GM21825 (cell line): ENCODE measurements at regions not wholly inside any gene's neighbourhood (a gene's known extent, or its start where the extent isn't known, plus 50 kb on each side); places are given as distances from the start of the nearest gene placed in this dataset.

Experiments
- ATAC-seq: cut with Tn5 transposase; IDR thresholded peaks from one replicate; pipeline ENCODE4 v1.9.1; 2021; ENCODE audit warnings: mild to moderate bottlenecking, moderate library complexity; ENCODE audit not compliant: unreplicated experiment

GRCh38 chr2:14536976-14537375, 95.5 kb upstream of the LRATD1 start:
- no peak for ATAC-seq

- ATAC-seq: no peak
Measured at GRCh38 chr2:14540015-14540414, 92.5 kb upstream of the LRATD1 start.

- no peak for ATAC-seq
Measured at GRCh38 chr2:14543284-14543683, 89.2 kb upstream of the LRATD1 start.

GRCh38 chr2:14544247-14544646, 88.3 kb upstream of the LRATD1 start:
- ATAC-seq: no peak

DNA sequence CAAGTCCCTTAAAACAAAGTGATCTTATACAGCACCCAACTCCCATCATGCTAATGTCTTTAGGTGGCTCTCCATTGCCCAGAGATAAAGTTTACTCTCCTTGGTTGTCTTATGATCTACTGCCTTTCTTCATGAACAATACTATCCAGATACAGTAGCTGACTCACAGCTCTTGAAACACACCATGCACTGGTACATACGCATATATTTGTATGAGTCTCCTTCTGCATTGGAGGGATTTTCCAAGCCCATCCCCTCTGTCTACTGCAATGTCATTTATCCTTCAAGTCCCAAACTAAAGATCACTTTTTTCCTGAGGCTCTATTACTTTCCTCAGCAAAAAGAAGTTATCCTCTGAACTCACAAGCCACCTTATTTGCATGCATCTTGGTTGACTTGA, 84.7 kb upstream of the LRATD1 start:
- ATAC-seq: no peak

DNA sequence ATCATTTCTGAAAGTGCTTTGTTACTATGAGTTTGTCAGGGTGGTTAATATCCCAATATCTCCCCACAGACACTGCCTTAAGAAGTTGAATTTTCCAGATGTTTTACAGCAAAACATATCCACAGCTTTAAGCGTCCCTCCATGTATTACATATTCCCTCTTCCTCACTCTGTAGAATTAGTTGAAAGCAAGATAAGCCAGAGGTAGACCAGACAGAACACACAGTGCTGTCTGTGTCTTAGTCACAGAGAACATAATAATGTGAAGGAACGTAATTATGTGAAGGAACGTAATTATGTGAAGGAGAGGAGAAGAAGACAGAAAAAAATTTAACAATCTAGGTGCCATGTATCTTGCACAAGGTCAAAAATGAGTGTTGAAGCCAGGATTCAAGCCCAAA, 81.9 kb upstream of the LRATD1 start:
- ATAC-seq: no peak

DNA sequence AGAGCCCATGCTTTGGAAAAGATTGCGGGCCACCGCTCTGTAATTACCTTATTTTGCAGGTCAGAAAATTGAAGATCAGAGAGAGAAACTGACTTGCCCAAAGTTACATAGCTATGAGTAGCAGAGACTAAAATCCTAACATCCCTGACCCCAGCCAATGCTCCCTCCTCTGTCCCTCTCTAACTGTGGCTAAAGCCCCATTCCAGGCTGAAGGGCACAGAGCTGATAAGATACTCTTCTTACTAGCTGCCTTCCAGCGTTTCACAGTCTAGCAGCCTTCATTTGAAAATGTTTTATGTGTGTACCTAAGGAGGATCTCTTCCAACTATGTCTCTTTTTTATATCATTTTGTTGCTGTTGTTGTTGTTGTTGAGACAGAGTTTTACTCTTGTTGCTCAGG, 81.4 kb upstream of the LRATD1 start:
- ATAC-seq: no peak

GRCh38 chr2:14552286-14552685, 80.2 kb upstream of the LRATD1 start:
- ATAC-seq: no peak

DNA sequence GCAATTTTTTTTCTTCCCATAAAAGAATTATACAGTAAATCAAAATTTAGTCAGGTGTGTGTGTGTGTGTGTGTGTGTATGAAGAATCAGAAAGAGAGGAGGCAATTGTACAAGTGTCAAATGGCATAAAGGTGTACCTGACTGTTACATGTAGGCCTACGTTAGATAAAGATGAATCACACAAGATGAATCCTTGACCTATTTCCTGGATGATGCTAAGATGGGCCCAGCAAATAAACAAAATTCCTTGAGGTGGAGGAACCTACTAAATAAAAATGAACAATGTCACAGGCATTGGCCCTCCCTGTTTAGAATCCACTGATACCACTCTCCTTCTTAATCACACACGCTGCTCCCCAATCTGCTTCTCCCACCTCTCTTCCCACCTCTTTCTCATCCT, 79.7 kb upstream of the LRATD1 start:
- ATAC-seq: no peak

DNA sequence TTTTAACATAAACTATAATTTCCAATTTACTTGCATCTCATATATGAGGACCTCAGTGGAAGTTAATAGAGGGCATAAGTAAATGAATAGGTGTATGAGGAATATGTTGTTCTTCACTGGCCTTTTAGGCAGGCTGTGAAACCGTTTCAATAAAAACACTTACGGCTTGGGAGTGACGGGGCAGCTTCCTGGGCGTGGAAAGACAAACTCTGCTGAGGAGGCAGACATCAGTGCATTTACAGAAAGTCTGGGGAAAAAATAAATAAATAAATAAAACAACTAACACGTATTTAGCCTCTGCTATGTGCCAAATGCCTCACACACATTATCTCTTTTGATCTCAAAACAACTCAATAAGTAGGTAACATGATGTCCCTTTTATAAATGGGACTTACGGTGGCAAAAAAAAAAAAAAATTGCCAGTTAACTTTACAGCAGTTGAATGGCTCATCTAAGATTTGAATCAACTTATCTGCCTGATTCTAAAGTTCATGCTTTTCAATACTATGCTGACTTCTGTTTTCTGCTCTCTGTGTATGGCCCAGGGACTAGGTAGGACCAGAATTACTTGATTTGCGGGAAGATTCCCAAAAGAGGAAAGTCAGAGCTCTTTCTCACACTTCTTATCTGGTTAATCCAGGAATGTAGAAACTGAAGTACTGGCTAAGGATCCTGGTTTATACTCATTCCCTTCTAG, 77.5 kb upstream of the LRATD1 start:
- ATAC-seq: no peak

- ATAC-seq: no peak
Measured at GRCh38 chr2:14557111-14557510, 75.4 kb upstream of the LRATD1 start.

DNA sequence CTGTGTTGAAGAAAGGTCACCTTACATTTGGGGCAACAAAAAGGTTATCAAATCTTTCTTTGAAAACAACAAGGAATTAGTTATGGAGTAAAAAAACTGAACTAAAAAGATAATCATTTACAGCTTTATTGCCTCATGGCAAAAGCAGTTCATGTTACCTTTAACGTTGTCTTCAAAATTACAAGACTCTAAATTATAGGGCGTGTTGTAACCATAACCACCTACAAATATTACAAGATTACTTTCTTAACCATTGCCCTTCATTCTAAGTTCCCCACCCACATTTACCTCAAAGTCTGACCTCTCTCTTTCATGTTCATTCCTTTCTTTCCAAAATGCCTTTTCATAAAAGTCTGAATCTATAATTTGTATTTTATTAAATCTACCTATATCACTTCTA, 74.6 kb upstream of the LRATD1 start:
- ATAC-seq: no peak

DNA sequence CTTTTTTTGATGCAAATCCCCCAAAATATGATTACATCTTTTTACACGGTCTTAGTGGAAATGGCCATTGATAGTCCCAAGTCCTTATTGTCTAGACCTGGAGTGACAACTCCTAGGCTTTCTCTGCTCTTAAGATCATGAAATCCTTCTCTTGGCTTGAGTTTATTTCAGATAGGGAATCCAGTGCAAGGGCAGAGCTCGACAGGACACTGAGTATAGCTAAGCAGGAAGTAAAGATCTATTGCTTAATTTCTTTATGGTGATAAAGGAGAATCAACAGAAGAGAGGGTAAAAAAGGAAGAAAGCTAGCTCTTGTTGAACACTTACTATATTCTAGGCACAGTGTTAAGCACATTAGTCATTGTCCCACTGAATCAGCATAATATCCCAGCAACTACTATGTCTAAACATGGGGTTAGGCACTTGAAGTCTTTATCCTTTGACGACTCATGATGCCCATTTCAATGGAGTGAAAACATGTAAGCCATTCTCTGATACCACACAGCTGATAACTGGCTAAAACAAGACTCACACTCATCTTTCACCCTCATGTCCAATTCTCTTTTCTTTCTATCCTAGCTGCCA, 74.1 kb upstream of the LRATD1 start:
- ATAC-seq: no peak

DNA sequence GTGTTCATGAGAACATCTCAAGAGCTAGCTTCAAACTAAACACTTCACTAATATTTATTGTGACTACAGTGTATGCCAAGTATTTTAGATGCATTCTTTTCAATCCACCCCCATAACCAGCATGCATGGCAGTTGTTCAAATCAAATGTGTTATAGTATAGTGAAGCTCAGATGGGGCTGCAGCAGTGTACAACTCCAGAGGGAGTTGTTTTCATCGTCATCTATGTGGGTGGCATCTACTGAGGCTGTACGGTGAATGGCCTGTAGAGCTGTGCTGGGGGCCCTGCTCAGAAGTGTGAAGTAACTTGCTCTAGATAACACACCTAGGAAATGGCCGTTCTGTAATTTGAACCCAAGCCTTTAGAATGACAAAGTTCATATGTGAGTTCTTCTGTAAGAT, 71.8 kb upstream of the LRATD1 start:
- no peak for ATAC-seq

GRCh38 chr2:14563324-14563723, 69.2 kb upstream of the LRATD1 start:
- ATAC-seq: no peak

GRCh38 chr2:14565666-14566065, 66.9 kb upstream of the LRATD1 start:
- ATAC-seq: no peak

- no peak for ATAC-seq
Measured at GRCh38 chr2:14567561-14567960, 65.0 kb upstream of the LRATD1 start.

GRCh38 chr2:14569294-14569693, 63.2 kb upstream of the LRATD1 start:
- ATAC-seq: no peak

GRCh38 chr2:14572633-14573032, 59.9 kb upstream of the LRATD1 start:
- no peak for ATAC-seq

- no peak for ATAC-seq
Measured at GRCh38 chr2:14577843-14578242, 54.7 kb upstream of the LRATD1 start.
